HepG2 (cell line): ENCODE measurements at regions not wholly inside any gene's neighbourhood (a gene's known extent, or its start where the extent isn't known, plus 50 kb on each side); places are given as distances from the start of the nearest gene placed in this dataset.

Source experiments
- ATAC-seq: fragments of 200-7000 bp; cut with Tn5 transposase; 3 replicates; pipeline ENCODE4 v1.9.1; 2020; ENCODE audit warnings: mild to moderate bottlenecking, moderate library complexity
- BruUV-seq: library from RNA; stranded (reverse); fragments of 400-500 nt; replicated peaks from 2 replicates; lab custom pipeline; 2021; lab: Mats Ljungman, UMichigan
- CTCF ChIA-PET: fragments of 300-600 bp; formaldehyde crosslinking; extraction: SDS; loops from one replicate; lab custom pipeline; 2021; ENCODE audit warnings: low total read pairs, inconsistent platforms, low intra/inter-chr PET ratio; lab: Yijun Ruan, JAX
- POLR2A ChIA-PET: fragments of 350-600 bp; sonication (Branson Sonifier 250); formaldehyde crosslinking; loops from one replicate; lab custom pipeline; 2020; ENCODE audit warnings: antibody characterized with exemption, inconsistent platforms; lab: Yijun Ruan, JAX
- DNase-seq: peaks from one replicate; pipeline ENCODE4 v3.0.0-alpha.2; 2015; ENCODE audit warnings: low spot score
- FAIRE-seq: peaks from 3 replicates; lab custom pipeline; 2011; peaks lifted over from hg19 to GRCh38; lab: Jason Lieb, UNC
- H2AFZ ChIP-seq: one replicate; pipeline ENCODE4 v1.6.1; 2011; ENCODE audit warnings: low read length, inconsistent platforms
- H3K27ac ChIP-seq: fragments of 300-600 bp; 3 replicates; pipeline ENCODE4 v1.8.0; 2011; ENCODE audit warnings: mixed run types, mild to moderate bottlenecking, mixed read lengths, low read length, inconsistent platforms; ENCODE audit not compliant: insufficient read depth; ENCODE audit errors: extremely low read length
- H3K27me3 ChIP-seq, 2 experiments: fragments of 200-600 bp in 1 of 2; 2 replicates in 1 of 2; 3 replicates in 1 of 2; pipeline versions ENCODE4 v1.6.0 to v1.8.0; 2011; ENCODE audit warnings: low read length in 2 of 2, mild to moderate bottlenecking in 2 of 2, moderate library complexity in 2 of 2, inconsistent platforms in 1 of 2; ENCODE audit not compliant: insufficient read depth in 2 of 2, control insufficient read depth in 1 of 2
- H3K36me3 ChIP-seq, 2 experiments: fragments of 200-600 bp in 1 of 2; replicated peaks in 1 of 2; 2 replicates in 1 of 2; 3 replicates in 1 of 2; pipeline versions ENCODE4 v1.5.1 to v1.8.0; 2011; ENCODE audit warnings: low read length in 2 of 2, inconsistent platforms in 1 of 2; ENCODE audit not compliant: insufficient read depth in 2 of 2, control insufficient read depth in 1 of 2
- H3K4me1 ChIP-seq: 2 replicates; pipeline ENCODE4 v1.5.1; 2012; ENCODE audit warnings: low read length, inconsistent platforms; ENCODE audit not compliant: insufficient read depth
- H3K4me2 ChIP-seq: 2 replicates; pipeline ENCODE4 v1.6.0; 2011; ENCODE audit warnings: low read depth, low read length, inconsistent platforms
- H3K4me3 ChIP-seq, 3 experiments: fragments of 200-600 bp in 1 of 3; sonication (generic), shearing (Covaris generic) in 1 of 3; replicated peaks in 1 of 3; 2 replicates each; pipeline ENCODE4 v1.5.1; 2011 to 2016; ENCODE audit warnings: low read length in 3 of 3, inconsistent platforms in 2 of 3, low read depth in 2 of 3, mild to moderate bottlenecking in 2 of 3, control low read depth in 1 of 3, mixed read lengths in 1 of 3; ENCODE audit not compliant: insufficient read depth in 1 of 3
- H3K79me2 ChIP-seq: one replicate; pipeline ENCODE4 v1.6.1; 2011; ENCODE audit warnings: low read length, inconsistent platforms; ENCODE audit not compliant: insufficient read depth
- H3K9ac ChIP-seq: 2 replicates; pipeline ENCODE4 v1.6.0; 2011; ENCODE audit warnings: mild to moderate bottlenecking, low read depth, low read length, inconsistent platforms; ENCODE audit not compliant: insufficient read depth
- H3K9me3 ChIP-seq: 2 replicates; pipeline ENCODE4 v1.5.1; 2012; ENCODE audit warnings: mild to moderate bottlenecking, low read length
- H4K20me1 ChIP-seq: 2 replicates; pipeline ENCODE4 v1.6.0; 2011; ENCODE audit warnings: inconsistent platforms, mild to moderate bottlenecking, low read length, moderate library complexity; ENCODE audit not compliant: insufficient read depth
- LCORL ChIP-seq, 2 experiments: fragments of 450-650 bp in 1 of 2; sonication (generic) in 1 of 2; formaldehyde crosslinking in 1 of 2; IDR thresholded peaks; 2 replicates each; pipeline versions ENCODE4 v1.5.0 to v1.6.1; 2017 to 2020; ENCODE audit warnings: antibody characterized with exemption in 1 of 2, missing genetic modification reagents in 1 of 2
- MAF1 ChIP-seq: sonication (generic); formaldehyde crosslinking; IDR thresholded peaks from 2 replicates; pipeline ENCODE4 v1.5.0; 2020; ENCODE audit warnings: missing genetic modification reagents, borderline replicate concordance
- NBN ChIP-seq: fragments of 450-650 bp; conservative IDR thresholded peaks from 2 replicates; pipeline ENCODE4 v1.6.1; 2017
- NCOA1 ChIP-seq: sonication (generic); formaldehyde crosslinking; IDR thresholded peaks from 2 replicates; pipeline ENCODE4 v1.9.0; 2021; ENCODE audit warnings: missing genetic modification reagents
- SOX5 ChIP-seq: IDR thresholded peaks from 2 replicates; pipeline ENCODE4 v1.6.1; 2016; ENCODE audit warnings: borderline replicate concordance
- ZBTB1 ChIP-seq: sonication (generic); formaldehyde crosslinking; IDR thresholded peaks from 2 replicates; pipeline ENCODE4 v1.4.0; 2020; ENCODE audit warnings: missing genetic modification reagents, borderline replicate concordance
- ZFP82 ChIP-seq: sonication (generic); formaldehyde crosslinking; IDR thresholded peaks from 2 replicates; pipeline ENCODE4 v1.5.1; 2020; ENCODE audit warnings: mild to moderate bottlenecking, missing genetic modification reagents, borderline replicate concordance
- ZNF737 ChIP-seq: sonication (generic); formaldehyde crosslinking; IDR thresholded peaks from 2 replicates; pipeline ENCODE4 v1.5.0; 2020; ENCODE audit warnings: missing genetic modification reagents, mild to moderate bottlenecking, borderline replicate concordance
- WGBS: methylation state at CpG from one replicate; pipeline ENCODE4 v1.1.6; 2017; ENCODE audit warnings: low lambda C conversion rate; 5-methylcytosine and 5-hydroxymethylcytosine counted together
- in situ Hi-C: cut with HindIII; loops from 2 replicates; pipeline ENCODE4 v1.10.0; 2017; ENCODE audit warnings: low pct_unique_long_range_greater_than_20kb; ENCODE audit not compliant: extremely low pct_ligation_motif_present
- intact Hi-C: fragments of 100-400 bp; cut with micrococcal nuclease; formaldehyde crosslinking; loops from one replicate; pipeline ENCODE4 v1.10.0; 2022; ENCODE audit not compliant: unreplicated experiment
- TF ChIP-seq, protein P1 (sequence below): IDR thresholded peaks from 2 replicates; pipeline ENCODE4 v1.6.1; 2016; ENCODE audit warnings: mild to moderate bottlenecking
- TF ChIP-seq, protein P2 (sequence below): sonication (generic); formaldehyde crosslinking; conservative IDR thresholded peaks from 2 replicates; pipeline ENCODE4 v1.4.0; 2020; ENCODE audit warnings: mild to moderate bottlenecking, missing genetic modification reagents, moderate library complexity
- TF ChIP-seq, protein P3 (sequence below), 2 experiments: sonication (generic) in 1 of 2; formaldehyde crosslinking in 1 of 2; IDR thresholded peaks; 2 replicates each; pipeline versions ENCODE4 v1.4.0 to v1.6.1; 2018 to 2020; ENCODE audit warnings: missing genetic modification reagents in 2 of 2, borderline replicate concordance in 1 of 2, low read depth in 1 of 2, mild to moderate bottlenecking in 1 of 2, missing biosample characterization in 1 of 2

DNA sequence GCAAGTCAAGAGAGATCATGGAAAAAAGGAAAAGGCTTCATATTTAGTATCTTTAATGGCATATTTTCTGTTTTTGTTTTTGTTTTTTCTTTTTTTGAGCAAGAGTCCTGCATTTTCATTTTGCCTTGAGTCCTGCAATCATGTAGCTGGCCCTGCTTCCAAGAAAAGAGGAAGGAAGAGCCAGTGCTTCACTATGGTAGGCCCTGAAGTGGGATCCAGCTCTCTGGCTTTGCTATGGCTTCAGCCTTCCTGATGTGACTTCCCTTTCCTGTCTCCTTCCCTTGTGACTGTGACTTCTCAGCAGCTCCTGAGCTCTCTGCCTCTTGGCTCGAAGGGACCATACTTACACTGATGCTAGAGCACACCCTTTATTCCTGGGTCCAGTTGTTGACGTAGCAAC is 512.3 kb downstream of the INHBA start:
- ChIA-PET POLR2A (no interaction called here), CTCF (no interaction called here)
- in situ Hi-C loops (no loop called here), intact Hi-C loops (no loop called here)
- WGBS = 25% methylated on average over 2 of the region's 2 CpGs
- H3K9ac ChIP-seq = no peak overlapping the region
- TF ChIP-seq, protein P1, sequence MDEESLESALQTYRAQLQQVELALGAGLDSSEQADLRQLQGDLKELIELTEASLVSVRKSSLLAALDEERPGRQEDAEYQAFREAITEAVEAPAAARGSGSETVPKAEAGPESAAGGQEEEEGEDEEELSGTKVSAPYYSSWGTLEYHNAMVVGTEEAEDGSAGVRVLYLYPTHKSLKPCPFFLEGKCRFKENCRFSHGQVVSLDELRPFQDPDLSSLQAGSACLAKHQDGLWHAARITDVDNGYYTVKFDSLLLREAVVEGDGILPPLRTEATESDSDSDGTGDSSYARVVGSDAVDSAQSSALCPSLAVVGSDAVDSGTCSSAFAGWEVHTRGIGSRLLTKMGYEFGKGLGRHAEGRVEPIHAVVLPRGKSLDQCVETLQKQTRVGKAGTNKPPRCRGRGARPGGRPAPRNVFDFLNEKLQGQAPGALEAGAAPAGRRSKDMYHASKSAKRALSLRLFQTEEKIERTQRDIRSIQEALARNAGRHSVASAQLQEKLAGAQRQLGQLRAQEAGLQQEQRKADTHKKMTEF = no peak
- TF ChIP-seq ZFP82 (no peak), LCORL (IDR thresholded peaks at IDR 0.05) (no peak), LCORL (CRISPR knock-in tag; IDR thresholded peaks at IDR 0.05) (no peak), NBN (no peak), ZNF737 (CRISPR knock-in tag) (no peak), ZBTB1 (CRISPR knock-in tag) (no peak), SOX5 (CRISPR knock-in tag) (no peak), MAF1 (CRISPR knock-in tag) (no peak), NCOA1 (CRISPR knock-in tag) (no peak)
- TF ChIP-seq, protein P2, sequence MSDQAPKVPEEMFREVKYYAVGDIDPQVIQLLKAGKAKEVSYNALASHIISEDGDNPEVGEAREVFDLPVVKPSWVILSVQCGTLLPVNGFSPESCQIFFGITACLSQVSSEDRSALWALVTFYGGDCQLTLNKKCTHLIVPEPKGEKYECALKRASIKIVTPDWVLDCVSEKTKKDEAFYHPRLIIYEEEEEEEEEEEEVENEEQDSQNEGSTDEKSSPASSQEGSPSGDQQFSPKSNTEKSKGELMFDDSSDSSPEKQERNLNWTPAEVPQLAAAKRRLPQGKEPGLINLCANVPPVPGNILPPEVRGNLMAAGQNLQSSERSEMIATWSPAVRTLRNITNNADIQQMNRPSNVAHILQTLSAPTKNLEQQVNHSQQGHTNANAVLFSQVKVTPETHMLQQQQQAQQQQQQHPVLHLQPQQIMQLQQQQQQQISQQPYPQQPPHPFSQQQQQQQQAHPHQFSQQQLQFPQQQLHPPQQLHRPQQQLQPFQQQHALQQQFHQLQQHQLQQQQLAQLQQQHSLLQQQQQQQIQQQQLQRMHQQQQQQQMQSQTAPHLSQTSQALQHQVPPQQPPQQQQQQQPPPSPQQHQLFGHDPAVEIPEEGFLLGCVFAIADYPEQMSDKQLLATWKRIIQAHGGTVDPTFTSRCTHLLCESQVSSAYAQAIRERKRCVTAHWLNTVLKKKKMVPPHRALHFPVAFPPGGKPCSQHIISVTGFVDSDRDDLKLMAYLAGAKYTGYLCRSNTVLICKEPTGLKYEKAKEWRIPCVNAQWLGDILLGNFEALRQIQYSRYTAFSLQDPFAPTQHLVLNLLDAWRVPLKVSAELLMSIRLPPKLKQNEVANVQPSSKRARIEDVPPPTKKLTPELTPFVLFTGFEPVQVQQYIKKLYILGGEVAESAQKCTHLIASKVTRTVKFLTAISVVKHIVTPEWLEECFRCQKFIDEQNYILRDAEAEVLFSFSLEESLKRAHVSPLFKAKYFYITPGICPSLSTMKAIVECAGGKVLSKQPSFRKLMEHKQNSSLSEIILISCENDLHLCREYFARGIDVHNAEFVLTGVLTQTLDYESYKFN (CRISPR knock-in tag) = no peak
- TF ChIP-seq, protein P3, sequence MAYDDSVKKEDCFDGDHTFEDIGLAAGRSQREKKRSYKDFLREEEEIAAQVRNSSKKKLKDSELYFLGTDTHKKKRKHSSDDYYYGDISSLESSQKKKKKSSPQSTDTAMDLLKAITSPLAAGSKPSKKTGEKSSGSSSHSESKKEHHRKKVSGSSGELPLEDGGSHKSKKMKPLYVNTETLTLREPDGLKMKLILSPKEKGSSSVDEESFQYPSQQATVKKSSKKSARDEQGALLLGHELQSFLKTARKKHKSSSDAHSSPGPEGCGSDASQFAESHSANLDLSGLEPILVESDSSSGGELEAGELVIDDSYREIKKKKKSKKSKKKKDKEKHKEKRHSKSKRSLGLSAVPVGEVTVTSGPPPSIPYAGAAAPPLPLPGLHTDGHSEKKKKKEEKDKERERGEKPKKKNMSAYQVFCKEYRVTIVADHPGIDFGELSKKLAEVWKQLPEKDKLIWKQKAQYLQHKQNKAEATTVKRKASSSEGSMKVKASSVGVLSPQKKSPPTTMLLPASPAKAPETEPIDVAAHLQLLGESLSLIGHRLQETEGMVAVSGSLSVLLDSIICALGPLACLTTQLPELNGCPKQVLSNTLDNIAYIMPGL (CRISPR knock-in tag; IDR thresholded peaks at IDR 0.05; ENCODE audit: borderline replicate concordance in 1 of 2, low read depth in 1 of 2) = no peak
- H3K79me2 ChIP-seq = no peaks in the 10 kb centered on the region
- no peaks in the 10 kb centered on the region for H4K20me1 ChIP-seq
- H3K27me3 ChIP-seq = no peaks in the 10 kb centered on the region
- H3K4me2 ChIP-seq = no peak overlapping the region
- H3K36me3 ChIP-seq = no peaks in the 10 kb centered on the region
- no peak for FAIRE-seq
- H3K4me1 ChIP-seq = no peaks in the 10 kb centered on the region
- no peak overlapping the region for H2AFZ ChIP-seq
- no TSS peak for BruUV-seq
- no peak overlapping the region for H3K4me3 ChIP-seq
- H3K27ac ChIP-seq = no peak overlapping the region
- ATAC-seq = no peak
- DNase-seq = no peak
- no peaks in the 10 kb centered on the region for H3K9me3 ChIP-seq
